Psoas muscle (tissue), 7 donors: ENCODE measurements at regions not wholly inside any gene's neighbourhood (a gene's known extent, or its start where the extent isn't known, plus 50 kb on each side); places are given as distances from the start of the nearest gene placed in this dataset.

ENCODE experiments used
- ATAC-seq, 4 donors: fragments of 200-7000 bp; cut with Tn5 transposase; one replicate each; pipeline ENCODE4 v1.9.1; 2020; ENCODE audit warnings: moderate library complexity in 3 of 4, mild to moderate bottlenecking in 2 of 4
- DNase-seq, 2 donors: peaks; one replicate each; pipeline ENCODE4 v3.0.0-alpha.2; 2020
- H3K27ac ChIP-seq: fragments of 200-600 bp; one replicate; pipeline ENCODE4 v1.8.0; 2022
- H3K27me3 ChIP-seq, 3 donors: fragments of 200-600 bp in 1 of 3; one replicate each; pipeline versions ENCODE4 v1.6.1 to v1.8.0; 2013 to 2022; ENCODE audit warnings: low read length in 2 of 3, mild to moderate bottlenecking in 2 of 3, moderate library complexity in 1 of 3; ENCODE audit not compliant: insufficient read depth in 3 of 3
- H3K36me3 ChIP-seq, 2 donors: fragments of 200-600 bp in 1 of 2; one replicate each; pipeline versions ENCODE4 v1.6.1 to v1.8.0; 2013 to 2022; ENCODE audit warnings: low read depth in 1 of 2, mild to moderate bottlenecking in 1 of 2, moderate library complexity in 1 of 2; ENCODE audit not compliant: insufficient read depth in 1 of 2
- H3K4me1 ChIP-seq: fragments of 200-600 bp; one replicate; pipeline ENCODE4 v1.8.0; 2022
- H3K4me3 ChIP-seq: fragments of 200-600 bp; one replicate; pipeline ENCODE4 v1.8.0; 2022; ENCODE audit warnings: mild to moderate bottlenecking
- H3K9me3 ChIP-seq: fragments of 200-600 bp; one replicate; pipeline ENCODE4 v1.8.0; 2022
- WGBS, 3 donors: extraction: QIAGEN DNeasy Blood & Tissue Kit; methylation state at CpG; one replicate each; pipeline versions ENCODE4 v1.1.6 to v1.1.7; 2013; 5-methylcytosine and 5-hydroxymethylcytosine counted together
- intact Hi-C, 2 donors: fragments of 100-400 bp; cut with DNase I; formaldehyde crosslinking; loops; one replicate each; pipeline versions ENCODE4 v1.11.0 to v1.14.2; 2022
- TF ChIP-seq, protein P1 (sequence below): fragments of 200-600 bp; IDR thresholded peaks from one replicate; pipeline ENCODE4 v1.8.0; 2022; ENCODE audit warnings: antibody characterized with exemption
- donor health status: healthy with polysubstance abuse.
- donor health status: DM: no; HTN: no; CAD: no; lungs with moderate emphysema.
- donor health status: Bipolar disorder and iron deficiency.
- donor health status: healthy.
- donor health status: DM: yes; HTN: yes; CAD: no.
- donor health status: DM: no; HTN: no; CAD: no.
- donor health status: DM: yes; HTN: yes; CAD: no.

DNA sequence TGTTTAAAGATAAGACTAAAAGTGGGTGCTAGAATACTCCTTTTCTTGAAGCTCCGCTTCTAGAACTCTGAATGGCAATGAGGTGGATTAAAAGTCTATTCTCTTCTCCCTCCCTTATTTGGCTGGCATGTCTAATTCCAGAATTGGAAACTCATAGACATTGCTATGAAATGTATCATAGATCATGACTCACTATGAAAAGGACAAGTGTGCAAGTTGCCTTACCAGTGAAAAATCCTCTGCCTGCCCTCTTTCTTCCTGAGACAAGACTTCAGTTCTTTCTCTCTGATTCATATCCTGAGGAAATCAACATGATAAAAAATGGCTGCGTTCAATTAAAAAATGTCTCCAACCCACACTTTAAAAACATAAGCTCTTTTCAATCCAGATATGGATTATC lies 73.2 kb upstream of the BLID start:
- no peaks in the 10 kb centered on the region for H3K9me3 ChIP-seq
- peak overlapping the region; percentile 83 for H3K27ac ChIP-seq
- intact Hi-C loops: no loop called here
- DNase-seq: no peak
- TF ChIP-seq, protein P1, sequence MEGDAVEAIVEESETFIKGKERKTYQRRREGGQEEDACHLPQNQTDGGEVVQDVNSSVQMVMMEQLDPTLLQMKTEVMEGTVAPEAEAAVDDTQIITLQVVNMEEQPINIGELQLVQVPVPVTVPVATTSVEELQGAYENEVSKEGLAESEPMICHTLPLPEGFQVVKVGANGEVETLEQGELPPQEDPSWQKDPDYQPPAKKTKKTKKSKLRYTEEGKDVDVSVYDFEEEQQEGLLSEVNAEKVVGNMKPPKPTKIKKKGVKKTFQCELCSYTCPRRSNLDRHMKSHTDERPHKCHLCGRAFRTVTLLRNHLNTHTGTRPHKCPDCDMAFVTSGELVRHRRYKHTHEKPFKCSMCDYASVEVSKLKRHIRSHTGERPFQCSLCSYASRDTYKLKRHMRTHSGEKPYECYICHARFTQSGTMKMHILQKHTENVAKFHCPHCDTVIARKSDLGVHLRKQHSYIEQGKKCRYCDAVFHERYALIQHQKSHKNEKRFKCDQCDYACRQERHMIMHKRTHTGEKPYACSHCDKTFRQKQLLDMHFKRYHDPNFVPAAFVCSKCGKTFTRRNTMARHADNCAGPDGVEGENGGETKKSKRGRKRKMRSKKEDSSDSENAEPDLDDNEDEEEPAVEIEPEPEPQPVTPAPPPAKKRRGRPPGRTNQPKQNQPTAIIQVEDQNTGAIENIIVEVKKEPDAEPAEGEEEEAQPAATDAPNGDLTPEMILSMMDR: no peak
- ATAC-seq: peak; percentile 90 to 96 (median 94)
- no peaks in the 10 kb centered on the region for H3K36me3 ChIP-seq
- no peak overlapping the region for H3K4me3 ChIP-seq
- WGBS, 3 donors: 35 to 66% (median 36%) methylated on average over 2 of the region's 2 CpGs
- H3K4me1 ChIP-seq: peaks cover 13% of the 10 kb centered on the region
- no peaks in the 10 kb centered on the region for H3K27me3 ChIP-seq

DNA sequence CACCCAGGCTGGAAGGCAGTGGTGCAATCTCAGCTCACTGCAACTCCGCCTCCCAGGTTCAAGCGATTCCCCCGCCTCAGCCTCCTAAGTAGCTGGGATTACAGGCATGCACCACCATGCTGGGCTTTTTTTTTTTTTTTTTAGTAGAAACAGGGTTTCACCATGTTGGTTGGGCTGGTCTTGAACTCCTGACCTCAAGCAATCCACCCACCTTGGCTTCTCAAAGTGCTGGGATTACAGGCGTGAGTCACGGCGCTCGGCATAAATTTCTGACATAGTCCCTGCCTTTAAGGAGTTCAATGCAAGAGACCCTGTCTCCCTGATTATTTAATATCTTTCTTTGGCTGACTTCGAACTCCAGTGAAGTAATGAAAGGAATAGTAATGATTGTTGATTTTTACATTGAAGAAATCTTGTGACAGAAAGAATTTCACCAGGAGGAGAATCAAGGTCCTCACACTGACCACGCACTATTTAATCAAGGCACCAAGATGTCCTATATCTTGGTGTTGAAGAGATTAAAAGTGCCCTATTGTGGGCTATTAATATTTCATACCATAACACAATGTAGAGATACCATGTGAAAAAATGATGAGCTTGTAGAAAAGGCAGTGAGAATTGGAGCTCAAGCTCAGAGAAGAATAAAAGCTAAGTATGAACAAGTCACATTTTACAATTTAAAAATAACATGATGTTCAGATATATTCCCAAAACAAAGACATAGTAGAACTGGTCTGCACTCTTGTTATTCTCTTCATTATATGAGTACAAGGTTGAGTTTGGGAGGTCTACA lies 71.6 kb upstream of the BLID start:
- no peaks in the 10 kb centered on the region for H3K27me3 ChIP-seq
- ATAC-seq (no peak), DNase-seq (no peak)
- WGBS, 3 donors: 98 to 99% (median 99%) methylated on average over 9 of the region's 9 CpGs
- no peaks in the 10 kb centered on the region for H3K36me3 ChIP-seq
- TF ChIP-seq, protein P1: no peak
- H3K4me3 ChIP-seq: no peak overlapping the region
- intact Hi-C loops: no loop called here
- no peaks in the 10 kb centered on the region for H3K9me3 ChIP-seq
- peaks cover 13% of the 10 kb centered on the region for H3K4me1 ChIP-seq
- peak overlapping the region; percentile 83 for H3K27ac ChIP-seq

DNA sequence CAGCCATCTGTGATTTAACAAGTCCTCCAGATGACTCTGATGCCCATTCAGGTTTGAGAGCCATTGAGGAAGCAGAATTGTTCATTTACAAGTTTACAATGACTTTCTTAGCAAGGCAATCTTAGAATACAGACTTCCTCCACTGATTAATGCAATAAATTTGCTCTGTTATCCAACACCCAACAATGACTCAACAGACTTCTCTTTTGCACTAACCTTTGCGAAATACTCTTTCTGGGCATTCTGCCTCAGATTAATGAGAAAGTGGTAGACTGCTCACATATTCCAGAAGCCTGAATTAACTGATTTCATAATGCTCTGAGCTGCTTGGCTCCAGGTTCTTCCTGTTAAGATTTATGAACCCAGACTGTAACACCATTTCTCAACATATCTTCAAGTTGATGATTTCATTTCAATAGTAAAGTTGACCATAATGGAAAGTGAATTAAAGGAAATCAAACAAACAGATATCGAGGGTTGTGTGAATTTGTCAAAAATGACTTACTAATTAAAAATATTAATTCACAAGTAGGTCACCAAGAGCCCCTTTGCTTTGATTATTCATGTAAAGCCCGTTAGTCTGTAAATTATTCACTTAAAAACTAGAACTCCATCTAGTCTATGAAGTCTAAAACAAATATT lies 70.5 kb upstream of the BLID start:
- peaks cover 13% of the 10 kb centered on the region for H3K4me1 ChIP-seq
- 80 to 87% (median 86%) methylated on average over 3 of the region's 3 CpGs for WGBS, 3 donors
- H3K9me3 ChIP-seq: no peaks in the 10 kb centered on the region
- H3K27ac ChIP-seq: no peak overlapping the region
- peak; percentile 48 to 79 (median 66) for ATAC-seq
- DNase-seq: no peak
- TF ChIP-seq, protein P1: no peak
- no peaks in the 10 kb centered on the region for H3K36me3 ChIP-seq
- intact Hi-C loops: no loop called here
- no peak overlapping the region for H3K4me3 ChIP-seq
- H3K27me3 ChIP-seq: no peaks in the 10 kb centered on the region

DNA sequence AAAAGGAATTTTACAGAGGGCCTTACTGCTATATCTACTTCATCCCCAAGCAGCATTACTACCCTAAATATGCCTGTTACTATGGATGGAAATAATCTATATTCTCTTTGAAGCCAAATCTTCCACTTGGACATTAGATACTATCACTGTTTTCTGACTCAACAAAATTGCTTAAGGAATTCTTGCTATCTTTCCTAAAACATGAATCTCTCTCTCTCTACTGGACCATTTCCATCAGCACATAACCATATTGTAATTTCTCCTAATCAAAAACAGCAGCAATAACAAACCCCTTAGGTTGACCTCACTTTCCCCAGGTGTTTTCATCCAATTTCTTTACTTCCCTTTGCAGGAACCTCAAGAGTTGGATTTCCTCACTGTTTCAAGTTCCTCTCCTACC lies 67.9 kb upstream of the BLID start:
- Histone ChIP-seq H3K9me3 (no peaks in the 10 kb centered on the region), H3K4me1 (peaks cover 8% of the 10 kb centered on the region), H3K27me3 (no peaks in the 10 kb centered on the region), H3K36me3 (no peaks in the 10 kb centered on the region), H3K4me3 (no peak overlapping the region), H3K27ac (no peak overlapping the region)
- TF ChIP-seq, protein P1: no peak
- ATAC-seq (no peak), DNase-seq (no peak)
- intact Hi-C loops: no loop called here
